GM23338 (cell line): ENCODE measurements at regions not wholly inside any gene's neighbourhood (a gene's known extent, or its start where the extent isn't known, plus 50 kb on each side); places are given as distances from the start of the nearest gene placed in this dataset.

Experiments used
- ATAC-seq: fragments of 200-7000 bp; cut with Tn5 transposase; 3 replicates; pipeline ENCODE4 v1.9.1; 2020
- DNase-seq: peaks from one replicate; pipeline ENCODE4 v3.0.0-alpha.2; 2015; ENCODE audit warnings: low spot score
- H2AFZ ChIP-seq: fragments of 200-600 bp; sonication (generic); 2 replicates; pipeline ENCODE4 v1.8.0; 2016; ENCODE audit warnings: antibody characterized with exemption, mild to moderate bottlenecking, moderate library complexity
- H3F3A ChIP-seq: fragments of 200-600 bp; sonication (generic); replicated peaks from 2 replicates; pipeline ENCODE4 v1.8.0; 2017; ENCODE audit warnings: antibody characterized with exemption, mixed run types, low read depth
- H3K27ac ChIP-seq: fragments of 200-600 bp; sonication (generic); 2 replicates; pipeline ENCODE4 v1.6.1; 2016; ENCODE audit warnings: low read depth
- H3K27me3 ChIP-seq: fragments of 200-600 bp; sonication (generic); 2 replicates; pipeline ENCODE4 v1.8.0; 2016; ENCODE audit warnings: mild to moderate bottlenecking, mixed run types, moderate library complexity; ENCODE audit not compliant: insufficient read depth
- H3K36me3 ChIP-seq: fragments of 200-600 bp; sonication (generic); 2 replicates; pipeline ENCODE4 v1.8.0; 2016; ENCODE audit warnings: mild to moderate bottlenecking; ENCODE audit not compliant: insufficient read depth
- H3K4me1 ChIP-seq: fragments of 200-600 bp; sonication (generic); 2 replicates; pipeline ENCODE4 v1.8.0; 2016; ENCODE audit warnings: mild to moderate bottlenecking, moderate library complexity; ENCODE audit not compliant: insufficient read depth
- H3K4me2 ChIP-seq: fragments of 200-600 bp; sonication (generic); 2 replicates; pipeline ENCODE4 v1.7.1; 2017; ENCODE audit warnings: mixed run types
- H3K4me3 ChIP-seq: fragments of 200-600 bp; sonication (generic); 2 replicates; pipeline ENCODE4 v1.6.1; 2016; ENCODE audit warnings: mixed run types
- H3K79me2 ChIP-seq: fragments of 200-600 bp; sonication (generic); replicated peaks from 2 replicates; pipeline ENCODE4 v1.8.0; 2017; ENCODE audit warnings: mild to moderate bottlenecking; ENCODE audit not compliant: insufficient read depth
- H3K9me2 ChIP-seq: fragments of 200-600 bp; sonication (generic); 2 replicates; pipeline ENCODE4 v1.8.0; 2017; ENCODE audit not compliant: insufficient read depth
- H4K20me1 ChIP-seq: fragments of 200-600 bp; sonication (generic); replicated peaks from 2 replicates; pipeline ENCODE4 v1.8.0; 2017; ENCODE audit warnings: mild to moderate bottlenecking; ENCODE audit not compliant: insufficient read depth
- H3K27ac Mint-ChIP-seq: 2 replicates; pipeline ENCODE4 v1.8.0; 2020; ENCODE audit warnings: inconsistent platforms, mild to moderate bottlenecking, moderate library complexity, mixed read lengths
- H3K27me3 Mint-ChIP-seq: 3 replicates; pipeline ENCODE4 v1.8.0; 2022; ENCODE audit warnings: low read depth, mild to moderate bottlenecking, moderate library complexity, mixed read lengths, inconsistent platforms; ENCODE audit not compliant: insufficient read depth, poor library complexity
- H3K36me3 Mint-ChIP-seq: 3 replicates; pipeline ENCODE4 v1.8.0; 2021; ENCODE audit warnings: low read depth, mild to moderate bottlenecking, inconsistent platforms, moderate library complexity, mixed read lengths
- H3K4me1 Mint-ChIP-seq: 3 replicates; pipeline ENCODE4 v1.8.0; 2020; ENCODE audit warnings: mild to moderate bottlenecking, inconsistent platforms, mixed read lengths
- H3K4me3 Mint-ChIP-seq: 3 replicates; pipeline ENCODE4 v1.8.0; 2021; ENCODE audit warnings: moderate library complexity, mild to moderate bottlenecking, inconsistent platforms, mixed read lengths
- H3K9me3 Mint-ChIP-seq: 3 replicates; pipeline ENCODE4 v1.8.0; 2020; ENCODE audit warnings: moderate library complexity, mild to moderate bottlenecking, inconsistent platforms, mixed read lengths
- CREB1 ChIP-seq: fragments of 250-450 bp; sonication (Bioruptor Pico); IDR thresholded peaks from 2 replicates; pipeline ENCODE4 v1.5.0; 2020; ENCODE audit warnings: low read depth, mild to moderate bottlenecking, moderate library complexity
- ETS1 ChIP-seq: IDR thresholded peaks from 2 replicates; pipeline ENCODE4 v1.6.1; 2016; ENCODE audit warnings: antibody characterized with exemption
- NANOG ChIP-seq: IDR thresholded peaks from 2 replicates; pipeline ENCODE4 v1.6.1; 2016; ENCODE audit warnings: antibody characterized with exemption, borderline replicate concordance
- POLR2AphosphoS5 ChIP-seq: IDR thresholded peaks from 2 replicates; pipeline ENCODE4 v1.6.1; 2016; ENCODE audit warnings: antibody characterized with exemption, low read depth
- REST ChIP-seq: IDR thresholded peaks from one replicate; pipeline ENCODE4 v1.6.1; 2018; ENCODE audit warnings: antibody characterized with exemption; ENCODE audit not compliant: unreplicated experiment
- ZNF331 ChIP-seq: fragments of 250-450 bp; sonication (Bioruptor Pico); IDR thresholded peaks from 2 replicates; pipeline ENCODE4 v1.5.0; 2020; ENCODE audit warnings: low read depth, mild to moderate bottlenecking, moderate library complexity

GRCh38 chr2:19702267-19702666 lies 199.5 kb downstream of the TTC32 start:
- no peaks in the 10 kb centered on the region for H3K36me3 Mint-ChIP-seq
- H3K4me1 Mint-ChIP-seq: no peaks in the 10 kb centered on the region
- Histone ChIP-seq H3K4me3 (no peak overlapping the region), H3K4me2 (no peak overlapping the region), H4K20me1 (no peaks in the 10 kb centered on the region), H3K27ac (no peak overlapping the region), H3K27me3 (no peaks in the 10 kb centered on the region), H3K36me3 (no peaks in the 10 kb centered on the region), H3K4me1 (no peaks in the 10 kb centered on the region), H3F3A (no peaks in the 10 kb centered on the region), H3K9me2 (0 out of 2 replicates have a peak, but pooled peaks cover 3% of the 10 kb centered on the region), H2AFZ (no peak overlapping the region), H3K79me2 (no peaks in the 10 kb centered on the region)
- ATAC-seq (no peak), DNase-seq (no peak)
- peaks cover 3% of the 10 kb centered on the region for H3K27me3 Mint-ChIP-seq
- H3K4me3 Mint-ChIP-seq: no peak overlapping the region
- no peak overlapping the region for H3K27ac Mint-ChIP-seq
- no peak for TF ChIP-seq ETS1
- H3K9me3 Mint-ChIP-seq: peaks cover 3% of the 10 kb centered on the region; the same call in 2 of the 3 replicates

- no peaks in the 10 kb centered on the region for H3K79me2 ChIP-seq
- 0 out of 2 replicates have a peak, but pooled peaks cover 3% of the 10 kb centered on the region for H3K9me2 ChIP-seq
- no peak overlapping the region for H3K27ac ChIP-seq
- H3F3A ChIP-seq: no peaks in the 10 kb centered on the region
- no peak overlapping the region for H3K4me3 ChIP-seq
- Mint-ChIP-seq H3K27me3 (peaks cover 2% of the 10 kb centered on the region), H3K9me3 (peaks cover 3% of the 10 kb centered on the region; the same call in 2 of the 3 replicates), H3K36me3 (no peaks in the 10 kb centered on the region), H3K4me3 (no peak overlapping the region), H3K27ac (no peak overlapping the region), H3K4me1 (no peaks in the 10 kb centered on the region)
- no peak overlapping the region for H2AFZ ChIP-seq
- DNase-seq (no peak), ATAC-seq (no peak)
- TF ChIP-seq ZNF331 (CRISPR knock-in tag) (no peak), REST (no peak), POLR2AphosphoS5 (no peak), CREB1 (CRISPR knock-in tag) (no peak), NANOG (no peak)
- no peaks in the 10 kb centered on the region for H3K36me3 ChIP-seq
- no peaks in the 10 kb centered on the region for H3K27me3 ChIP-seq
- no peak overlapping the region for H3K4me2 ChIP-seq
- no peaks in the 10 kb centered on the region for H3K4me1 ChIP-seq
- no peaks in the 10 kb centered on the region for H4K20me1 ChIP-seq
These were observed 200.8 kb downstream of the TTC32 start for GRCh38 chr2:19700861-19701585.
